ENCODE measurements at regions not wholly inside any gene's neighbourhood (a gene's known extent, or its start where the extent isn't known, plus 50 kb on each side); places are given as distances from the start of the nearest gene placed in this dataset.

- H3K9me3 ChIP-seq (ENCODE audit: control insufficient read depth, insufficient read depth, low read length), result peaks cover 6% of the 10 kb centered on the region; the same call in 1 of the 2 replicates
- no peak overlapping the region for H4K8ac ChIP-seq (ENCODE audit: low read depth in 2 of 2, low read length in 2 of 2)
- no peak overlapping the region for H3K14ac ChIP-seq (replicated peaks; ENCODE audit: low read depth, low read length)
- no peak overlapping the region for H2AFZ ChIP-seq (replicated peaks; ENCODE audit: low read length, poor library complexity)
- H3K4me3 ChIP-seq (ENCODE audit: insufficient read depth, low read depth, low read length), result no peak overlapping the region
- DNase-seq (no peak), ATAC-seq (ENCODE audit: low read depth) (no peak)
- dilution Hi-C loops (cut with HindIII; ENCODE audit: low sequenced_read_pairs, unreplicated experiment) (no loop called here), in situ Hi-C loops (cut with MboI; ENCODE audit: low sequenced_read_pairs) (no loop called here), intact Hi-C loops (cut with micrococcal nuclease) (no loop called here)
- CTCF ChIA-PET, result no interaction called here
- no peak overlapping the region for H2AK9ac ChIP-seq (replicated peaks; ENCODE audit: low read depth, low read length, poor library complexity)
- H3K79me1 ChIP-seq (ENCODE audit: low read depth in 1 of 2, low read length in 2 of 2), result no peaks in the 10 kb centered on the region
- no peaks in the 10 kb centered on the region for H3K27me3 ChIP-seq (ENCODE audit: control insufficient read depth, insufficient read depth, low read length)
- no peak for TF ChIP-seq RCOR1 (IDR thresholded peaks at IDR 0.05; ENCODE audit: insufficient replicate concordance, low read length)
- TF ChIP-seq BHLHE40 (IDR thresholded peaks at IDR 0.05; ENCODE audit: low read depth, low read length), result no peak
- TF ChIP-seq CTCF (conservative IDR thresholded peaks at IDR 0.05; ENCODE audit: low read depth, low read length), result no peak
- no peak for TF ChIP-seq MAFK (IDR thresholded peaks at IDR 0.05; ENCODE audit: low read depth, low read length)
- no peak for TF ChIP-seq SMC3 (IDR thresholded peaks at IDR 0.05; ENCODE audit: low read depth, low read length)
- TF ChIP-seq ELK1 (IDR thresholded peaks at IDR 0.05; ENCODE audit: borderline replicate concordance, low read depth, low read length), result no peak
- TF ChIP-seq CHD1 (IDR thresholded peaks at IDR 0.05; ENCODE audit: low read depth, low read length), result no peak
- no peak for TF ChIP-seq RFX5 (IDR thresholded peaks at IDR 0.05; ENCODE audit: low read depth, low read length)
- TF ChIP-seq FOS (IDR thresholded peaks at IDR 0.05; ENCODE audit: low read depth, low read length), result no peak
- TF ChIP-seq CEBPB (IDR thresholded peaks at IDR 0.05; ENCODE audit: low read depth, low read length), result no peak
- TF ChIP-seq POLR2A (IDR thresholded peaks at IDR 0.05; ENCODE audit: low read depth, low read length), result no peak
- TF ChIP-seq RAD21 (IDR thresholded peaks at IDR 0.05; ENCODE audit: low read length), result no peak
- H3K23ac ChIP-seq (ENCODE audit: low read depth, low read length), result no peak overlapping the region
- H3K18ac ChIP-seq (ENCODE audit: low read depth, low read length), result no peak overlapping the region
- no peak overlapping the region for H2BK20ac ChIP-seq (ENCODE audit: low read depth, low read length)
- no peak overlapping the region for H2BK5ac ChIP-seq (ENCODE audit: low read depth, low read length, poor library complexity, severe bottlenecking)
- H3K56ac ChIP-seq (ENCODE audit: extremely low read depth, insufficient read depth, low read length), result no peak overlapping the region
- no CpG with 5 or more reads among the region's 1 CpG for WGBS, 2 experiments (ENCODE audit: extremely low coverage in 2 of 2, insufficient read length in 1 of 2)
- no peaks in the 10 kb centered on the region for H3K9me1 ChIP-seq (ENCODE audit: insufficient read depth, low read length)
- POLR2A ChIA-PET (ENCODE audit: unreplicated experiment), result no interaction called here
- H4K91ac ChIP-seq (ENCODE audit: insufficient read depth, low read depth, low read length), result no peak overlapping the region
- BruUV-seq (replicated peaks), result no TSS peak
- H3K36me3 ChIP-seq (ENCODE audit: control insufficient read depth, insufficient read depth, low read length), result no peaks in the 10 kb centered on the region
- no peak overlapping the region for H2BK15ac ChIP-seq (ENCODE audit: low read depth, low read length)
- no peak overlapping the region for H2AK5ac ChIP-seq (ENCODE audit: low read depth, low read length)
- no peak overlapping the region for H4K5ac ChIP-seq (ENCODE audit: low read depth, low read length)
- H3K4ac ChIP-seq (ENCODE audit: low read depth, low read length), result no peak overlapping the region
- H3K4me1 ChIP-seq (ENCODE audit: control insufficient read depth, insufficient read depth, low read length), result no peaks in the 10 kb centered on the region
- no peak overlapping the region for H3K4me2 ChIP-seq (ENCODE audit: low read depth, low read length)
- no peak overlapping the region for H3K9ac ChIP-seq (ENCODE audit: low read depth, low read length)
- H3K27ac ChIP-seq (ENCODE audit: insufficient read depth, low read length), result no peak overlapping the region
- H2BK120ac ChIP-seq (ENCODE audit: low read depth, low read length), result no peak overlapping the region
- no peaks in the 10 kb centered on the region for H4K20me1 ChIP-seq (ENCODE audit: insufficient read depth, low read length)
Measured at GRCh38 chr4:62517716-62518115, 1317.6 kb downstream of the ADGRL3 start.

Data from IMR-90 (cell line).